ENCODE measurements at regions not wholly inside any gene's neighbourhood (a gene's known extent, or its start where the extent isn't known, plus 50 kb on each side); places are given as distances from the start of the nearest gene placed in this dataset.

DNA sequence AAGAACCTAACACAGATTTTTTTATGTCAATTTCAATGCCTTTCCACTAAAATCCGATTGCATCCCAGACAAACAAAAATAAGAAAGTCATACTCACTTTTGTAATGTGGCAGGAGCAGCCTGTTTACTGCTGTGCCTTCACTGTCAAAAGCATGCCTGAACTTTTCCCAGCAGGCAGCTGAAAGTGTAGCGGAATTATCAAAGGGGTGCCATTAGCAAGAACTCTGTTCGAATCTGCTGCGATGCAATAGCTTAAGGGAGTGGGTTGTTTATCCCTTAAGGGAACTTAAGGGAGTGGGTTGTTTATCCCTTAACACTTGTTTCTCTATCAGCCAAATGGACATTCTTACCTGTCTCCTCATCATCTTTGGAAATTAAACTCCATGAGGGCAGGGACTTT is 243.5 kb downstream of the PAX3 start:
- no peak for TF ChIP-seq CTCF (IDR thresholded peaks at IDR 0.05; ENCODE audit: insufficient read depth, low read length, poor library complexity, severe bottlenecking)
- no peak for TF ChIP-seq EZH2phosphoT487 (conservative IDR thresholded peaks at IDR 0.05; ENCODE audit: low read length)
